ENCODE measurements at regions not wholly inside any gene's neighbourhood (a gene's known extent, or its start where the extent isn't known, plus 50 kb on each side); places are given as distances from the start of the nearest gene placed in this dataset.

DNA sequence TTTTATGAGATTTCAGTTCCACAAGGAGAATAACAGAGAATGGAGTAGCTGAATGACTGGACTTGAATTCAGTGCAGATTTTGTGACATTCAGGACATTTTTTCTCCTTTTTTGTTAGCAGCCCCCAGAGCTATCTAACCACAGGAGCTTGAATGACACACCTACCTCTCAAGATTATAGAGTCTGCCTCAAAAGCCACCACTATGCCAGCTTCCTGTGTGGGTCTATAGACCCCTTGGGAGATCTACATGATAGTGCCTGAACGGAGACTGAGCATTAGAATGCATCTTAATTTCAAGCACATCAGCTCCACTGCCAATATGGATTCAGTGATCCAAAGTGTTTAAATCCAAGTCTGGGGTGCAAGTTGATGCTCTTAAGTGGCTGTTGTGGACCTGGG lies 74.4 kb upstream of the ZNF648 start:
- no peak for TF ChIP-seq POLR2A (IDR thresholded peaks at IDR 0.05)
- TF ChIP-seq, protein P1, sequence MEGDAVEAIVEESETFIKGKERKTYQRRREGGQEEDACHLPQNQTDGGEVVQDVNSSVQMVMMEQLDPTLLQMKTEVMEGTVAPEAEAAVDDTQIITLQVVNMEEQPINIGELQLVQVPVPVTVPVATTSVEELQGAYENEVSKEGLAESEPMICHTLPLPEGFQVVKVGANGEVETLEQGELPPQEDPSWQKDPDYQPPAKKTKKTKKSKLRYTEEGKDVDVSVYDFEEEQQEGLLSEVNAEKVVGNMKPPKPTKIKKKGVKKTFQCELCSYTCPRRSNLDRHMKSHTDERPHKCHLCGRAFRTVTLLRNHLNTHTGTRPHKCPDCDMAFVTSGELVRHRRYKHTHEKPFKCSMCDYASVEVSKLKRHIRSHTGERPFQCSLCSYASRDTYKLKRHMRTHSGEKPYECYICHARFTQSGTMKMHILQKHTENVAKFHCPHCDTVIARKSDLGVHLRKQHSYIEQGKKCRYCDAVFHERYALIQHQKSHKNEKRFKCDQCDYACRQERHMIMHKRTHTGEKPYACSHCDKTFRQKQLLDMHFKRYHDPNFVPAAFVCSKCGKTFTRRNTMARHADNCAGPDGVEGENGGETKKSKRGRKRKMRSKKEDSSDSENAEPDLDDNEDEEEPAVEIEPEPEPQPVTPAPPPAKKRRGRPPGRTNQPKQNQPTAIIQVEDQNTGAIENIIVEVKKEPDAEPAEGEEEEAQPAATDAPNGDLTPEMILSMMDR (IDR thresholded peaks at IDR 0.05) = no peak
